ENCODE measurements at regions not wholly inside any gene's neighbourhood (a gene's known extent, or its start where the extent isn't known, plus 50 kb on each side); places are given as distances from the start of the nearest gene placed in this dataset.

DNA sequence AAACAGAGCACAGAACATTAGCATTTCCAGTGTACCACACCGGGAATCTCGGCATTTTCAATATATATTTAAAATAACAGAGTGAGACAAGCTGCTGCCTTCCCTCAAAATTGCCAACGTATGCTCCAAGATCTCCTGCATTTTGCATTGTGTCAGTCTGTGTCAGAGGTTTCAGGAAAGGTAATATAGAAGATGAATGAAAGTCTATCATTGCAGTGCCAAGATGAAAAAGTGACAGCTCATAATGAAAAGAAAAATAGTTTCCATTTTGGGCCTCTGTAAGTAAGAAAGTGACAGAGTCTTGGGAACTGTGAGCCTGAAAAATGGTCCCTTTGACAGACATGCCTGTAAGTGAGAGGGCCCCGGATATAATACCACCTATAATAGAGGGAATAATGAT is 297.8 kb upstream of the PIK3C3 start:
- TF ChIP-seq, protein P1, sequence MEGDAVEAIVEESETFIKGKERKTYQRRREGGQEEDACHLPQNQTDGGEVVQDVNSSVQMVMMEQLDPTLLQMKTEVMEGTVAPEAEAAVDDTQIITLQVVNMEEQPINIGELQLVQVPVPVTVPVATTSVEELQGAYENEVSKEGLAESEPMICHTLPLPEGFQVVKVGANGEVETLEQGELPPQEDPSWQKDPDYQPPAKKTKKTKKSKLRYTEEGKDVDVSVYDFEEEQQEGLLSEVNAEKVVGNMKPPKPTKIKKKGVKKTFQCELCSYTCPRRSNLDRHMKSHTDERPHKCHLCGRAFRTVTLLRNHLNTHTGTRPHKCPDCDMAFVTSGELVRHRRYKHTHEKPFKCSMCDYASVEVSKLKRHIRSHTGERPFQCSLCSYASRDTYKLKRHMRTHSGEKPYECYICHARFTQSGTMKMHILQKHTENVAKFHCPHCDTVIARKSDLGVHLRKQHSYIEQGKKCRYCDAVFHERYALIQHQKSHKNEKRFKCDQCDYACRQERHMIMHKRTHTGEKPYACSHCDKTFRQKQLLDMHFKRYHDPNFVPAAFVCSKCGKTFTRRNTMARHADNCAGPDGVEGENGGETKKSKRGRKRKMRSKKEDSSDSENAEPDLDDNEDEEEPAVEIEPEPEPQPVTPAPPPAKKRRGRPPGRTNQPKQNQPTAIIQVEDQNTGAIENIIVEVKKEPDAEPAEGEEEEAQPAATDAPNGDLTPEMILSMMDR (IDR thresholded peaks at IDR 0.05; ENCODE audit: extremely low read depth in 1 of 2, insufficient read depth in 1 of 2, low read depth in 1 of 2, low read length in 2 of 2) = no peak
- TF ChIP-seq POLR2A (IDR thresholded peaks at IDR 0.05; ENCODE audit: low read depth, low read length) (no peak), POLR2AphosphoS5 (IDR thresholded peaks at IDR 0.05; ENCODE audit: insufficient read depth, low read depth, low read length) (no peak), EZH2 (IDR thresholded peaks at IDR 0.05; ENCODE audit: borderline replicate concordance, low read depth, low read length, severe bottlenecking) (no peak), FOS (IDR thresholded peaks at IDR 0.05; ENCODE audit: borderline replicate concordance, insufficient read depth, low read length) (no peak), MAX (IDR thresholded peaks at IDR 0.05; ENCODE audit: insufficient read depth, insufficient read length) (no peak), JUN (IDR thresholded peaks at IDR 0.05; ENCODE audit: borderline replicate concordance, insufficient read depth, insufficient read length, low read depth) (no peak), GATA2 (IDR thresholded peaks at IDR 0.05; ENCODE audit: insufficient read depth, insufficient read length, low read depth, low read length) (no peak), MYC (IDR thresholded peaks at IDR 0.05; ENCODE audit: low read depth, low read length) (no peak)

All from endothelial cell of umbilical vein (primary cell).